ENCODE measurements at regions not wholly inside any gene's neighbourhood (a gene's known extent, or its start where the extent isn't known, plus 50 kb on each side); places are given as distances from the start of the nearest gene placed in this dataset.

DNA sequence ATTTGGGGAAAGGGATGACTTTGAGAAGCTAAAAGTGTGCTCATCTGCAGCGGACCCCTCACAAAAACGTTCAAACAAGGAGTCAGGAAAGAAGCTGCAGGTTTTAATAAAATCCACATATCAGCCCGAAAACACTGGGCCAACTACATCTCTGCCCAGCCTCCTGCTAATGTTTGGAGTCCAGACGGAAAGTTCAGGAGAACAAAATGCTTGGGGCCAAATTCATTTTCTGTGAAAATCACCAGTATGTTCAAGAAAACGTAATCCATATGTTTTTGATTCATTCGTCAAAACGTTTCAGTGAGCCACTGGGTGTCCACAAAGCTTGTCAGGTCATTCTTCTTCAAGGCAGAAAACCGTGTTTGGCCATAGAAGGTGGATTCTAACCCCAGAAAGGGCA is 87.5 kb upstream of the GAS1 start:
- Histone ChIP-seq H3K27me3 (replicated peaks in 1 of 4; ENCODE audit: control insufficient read depth in 3 of 4, extremely low read depth in 1 of 4, insufficient read depth in 3 of 4, low read length in 3 of 4) (no peaks in the 10 kb centered on the region), H2BK5ac (ENCODE audit: low read depth, low read length) (no peak overlapping the region), H3K56ac (replicated peaks; ENCODE audit: insufficient read length, low read depth, low read length) (no peak overlapping the region), H3K9ac (replicated peaks in 1 of 4; ENCODE audit: extremely low read depth in 1 of 4, low read depth in 3 of 4, low read length in 3 of 4) (no peak overlapping the region), H4K91ac (replicated peaks; ENCODE audit: insufficient read length, low read length) (no peak overlapping the region), H3K4me3 (ENCODE audit: extremely low read depth in 1 of 4, insufficient read depth in 2 of 4, low read depth in 3 of 4, low read length in 4 of 4) (no peak overlapping the region), H2BK15ac (ENCODE audit: low read length) (no peak overlapping the region), H2AK5ac (ENCODE audit: low read depth, low read length) (no peak overlapping the region), H3K36me3 (ENCODE audit: control insufficient read depth in 2 of 4, insufficient read depth in 4 of 4, low read length in 3 of 4) (no peaks in the 10 kb centered on the region), H3K4me1 (replicated peaks in 1 of 4; ENCODE audit: control insufficient read depth in 3 of 4, insufficient read depth in 4 of 4, low read length in 3 of 4) (no peaks in the 10 kb centered on the region; a peak in 1 of 7 replicates), H3K23ac (ENCODE audit: insufficient read length) (no peak overlapping the region), H3K4me2 (ENCODE audit: insufficient read depth in 1 of 2, low read depth in 2 of 2, low read length in 2 of 2) (no peak overlapping the region), H4K20me1 (replicated peaks in 1 of 2; ENCODE audit: control insufficient read depth in 1 of 2, insufficient read depth in 2 of 2, low read length in 2 of 2) (no peaks in the 10 kb centered on the region), H3K9me3 (ENCODE audit: insufficient read depth in 2 of 2, low read depth in 1 of 2, low read length in 1 of 2) (no peaks in the 10 kb centered on the region), H3K4ac (replicated peaks; ENCODE audit: insufficient read length, low read depth, low read length) (no peak overlapping the region), H2BK120ac (replicated peaks; ENCODE audit: low read depth, low read length) (no peak overlapping the region), H4K5ac (ENCODE audit: insufficient read length, low read depth, low read length) (no peak overlapping the region), H3K27ac (ENCODE audit: low read depth, low read length) (no peak overlapping the region), H3K23me2 (ENCODE audit: low read depth, low read length) (no peaks in the 10 kb centered on the region), H4K8ac (ENCODE audit: extremely low read depth, insufficient read depth, low read length) (no peak overlapping the region), H3K79me1 (ENCODE audit: low read depth, low read length) (no peaks in the 10 kb centered on the region), H3K79me2 (ENCODE audit: control insufficient read depth in 1 of 2, insufficient read depth in 2 of 2, low read length in 2 of 2) (0 out of 4 replicates have a peak, but pooled peaks cover 0 to under 1% of the 10 kb centered on the region in 2 experiments), H2AFZ (ENCODE audit: low read length) (no peak overlapping the region), H2BK12ac (ENCODE audit: low read depth, low read length) (no peak overlapping the region), H2BK20ac (ENCODE audit: low read length) (no peak overlapping the region), H3K14ac (ENCODE audit: insufficient read length) (no peak overlapping the region), H3K18ac (ENCODE audit: extremely low read depth, low read length) (no peak overlapping the region)
- ChIA-PET CTCF (ENCODE audit: partially characterized antibody) (interaction anchor here (1.5 kb wide), 1 partner anchor 396 kb away, joined by 3 read pairs; no protein-coding TSS in a partner anchor), POLR2A (ENCODE audit: partially characterized antibody) (interaction anchor here (1.2 kb wide), 1 partner anchor 90 kb away, joined by 4 read pairs; no protein-coding TSS in a partner anchor)
- no peak for DNase-seq (ENCODE audit: low read depth in 1 of 2, low spot score in 2 of 2)
- WGBS, 2 experiments (ENCODE audit: extremely low coverage in 1 of 2, insufficient coverage in 1 of 2, insufficient read length in 1 of 2, insufficient replicate concordance in 2 of 2, low coverage in 1 of 2, low lambda C conversion rate in 2 of 2, missing lambda C conversion rate in 1 of 2): 87% methylated on average over 8 of the region's 8 CpGs; no CpG with 5 or more reads in 1 of the 2 experiments
- FAIRE-seq: no peak
- TF ChIP-seq TEAD4 (IDR thresholded peaks at IDR 0.05; ENCODE audit: low read depth, low read length) (no peak), KDM1A (IDR thresholded peaks at IDR 0.05; ENCODE audit: borderline replicate concordance, low read length) (no peak)
